NOMO-1 (cell line): ENCODE measurements at regions not wholly inside any gene's neighbourhood (a gene's known extent, or its start where the extent isn't known, plus 50 kb on each side); places are given as distances from the start of the nearest gene placed in this dataset.

ENCODE experiments used
- DNase-seq, 2 experiments: peaks; one replicate each; lab custom pipeline; 2025; ENCODE audit not compliant: unreplicated experiment in 2 of 2; lab: John Stamatoyannopoulos, UW

DNA sequence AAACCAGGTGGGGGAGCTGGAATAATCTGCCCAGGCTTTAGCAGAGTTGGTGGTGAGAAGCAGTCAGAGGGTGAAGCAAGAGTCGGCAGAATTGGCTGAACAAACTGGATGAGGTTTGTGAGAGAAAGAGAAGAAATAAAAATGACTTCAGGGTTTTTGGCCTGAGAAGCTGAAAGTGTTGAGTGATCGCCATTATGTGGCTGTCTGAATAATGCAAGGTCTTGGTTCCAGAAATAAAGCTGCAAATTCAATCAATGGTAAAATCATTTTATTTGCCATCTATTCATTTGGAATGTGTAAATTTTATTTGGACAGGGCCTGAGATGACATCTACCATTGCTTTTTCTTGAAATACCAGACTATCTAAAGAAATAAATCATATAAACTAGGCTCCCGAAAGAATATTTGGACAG is 50.4 kb upstream of the DAB2 start:
- DNase-seq = no peak
